SW480 (cell line): ENCODE measurements at regions not wholly inside any gene's neighbourhood (a gene's known extent, or its start where the extent isn't known, plus 50 kb on each side); places are given as distances from the start of the nearest gene placed in this dataset.
"Not testable (repeated sequence)": the region's sequence is repeated elsewhere in the genome, so short reads cannot be mapped to it uniquely, and the experiment has no call there.

Source experiments
- DNase-seq: peaks from one replicate; pipeline ENCODE4 v3.0.0-alpha.2; 2016; ENCODE audit warnings: low spot score

GRCh38 chr16:7820816-7821215 is 488.2 kb downstream of the RBFOX1 start:
- DNase-seq, result no peak

- no peak for DNase-seq
Observed at GRCh38 chr16:7805686-7806396, 473.2 kb downstream of the RBFOX1 start.

- no peak for DNase-seq
Observed at GRCh38 chr16:7804635-7805195, 472.1 kb downstream of the RBFOX1 start.

DNA sequence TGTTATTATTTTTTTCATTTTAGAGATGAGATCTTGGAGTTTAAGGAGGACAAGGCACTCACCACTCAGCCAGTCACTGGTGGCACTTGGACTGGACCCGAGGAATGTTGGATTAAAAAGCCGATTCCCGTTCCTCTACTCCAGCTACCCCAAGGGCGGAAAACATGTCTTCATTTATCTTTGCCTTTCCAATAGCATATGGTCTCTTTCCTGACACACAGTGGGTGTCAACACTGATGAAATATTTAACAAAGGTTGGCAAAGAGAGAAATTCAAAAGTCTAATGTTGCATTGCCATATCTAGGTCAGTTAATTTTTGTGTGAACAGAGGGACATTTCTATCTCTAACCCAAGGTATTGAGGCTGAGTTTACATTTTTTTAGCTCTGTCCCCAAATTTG is 459.7 kb downstream of the RBFOX1 start:
- DNase-seq, result no peak

- DNase-seq, result no peak
Observed at GRCh38 chr16:7791028-7791590, 458.5 kb downstream of the RBFOX1 start.

DNA sequence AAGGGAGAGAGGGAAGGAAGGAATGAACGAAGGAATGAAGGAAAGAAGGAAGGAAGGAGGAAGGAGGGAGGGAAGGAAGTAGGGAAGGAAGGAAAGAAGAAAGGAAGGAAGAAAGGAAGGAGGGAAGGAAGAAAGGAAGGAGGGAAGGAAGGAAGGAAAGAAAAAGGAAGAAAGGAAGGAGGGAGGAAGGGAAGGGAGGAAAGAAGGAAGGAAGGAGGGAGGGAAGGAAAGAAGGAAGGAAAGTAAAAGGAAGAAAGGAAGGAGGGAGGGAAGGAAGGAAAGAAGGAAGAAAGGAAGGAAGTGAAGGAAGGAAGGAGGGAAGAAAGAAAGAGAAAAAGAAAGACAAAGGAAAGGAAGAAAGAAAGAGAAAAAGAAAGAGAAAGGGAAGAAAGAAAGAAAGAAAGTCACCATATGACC is 442.4 kb downstream of the RBFOX1 start:
- DNase-seq, result no peak

DNA sequence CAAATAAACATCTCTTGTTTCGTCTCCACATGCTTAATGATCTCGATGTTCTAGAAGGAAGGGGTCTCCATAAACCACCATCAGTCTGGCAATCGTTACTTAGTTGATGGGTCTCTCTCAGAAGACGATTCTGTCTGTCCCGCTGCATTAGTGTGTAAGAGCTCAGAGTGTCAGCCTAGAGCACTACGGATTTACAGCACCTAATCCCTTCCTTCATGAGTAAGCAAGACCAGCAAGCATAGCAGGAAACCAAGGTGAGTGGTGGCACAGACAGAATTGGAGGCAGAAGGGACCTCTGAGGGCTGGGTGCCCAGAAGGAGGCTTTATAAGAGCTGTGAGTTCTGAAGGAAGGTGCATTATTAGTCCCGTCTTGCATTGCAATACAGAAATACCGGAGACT is 440.1 kb downstream of the RBFOX1 start:
- no peak for DNase-seq

DNA sequence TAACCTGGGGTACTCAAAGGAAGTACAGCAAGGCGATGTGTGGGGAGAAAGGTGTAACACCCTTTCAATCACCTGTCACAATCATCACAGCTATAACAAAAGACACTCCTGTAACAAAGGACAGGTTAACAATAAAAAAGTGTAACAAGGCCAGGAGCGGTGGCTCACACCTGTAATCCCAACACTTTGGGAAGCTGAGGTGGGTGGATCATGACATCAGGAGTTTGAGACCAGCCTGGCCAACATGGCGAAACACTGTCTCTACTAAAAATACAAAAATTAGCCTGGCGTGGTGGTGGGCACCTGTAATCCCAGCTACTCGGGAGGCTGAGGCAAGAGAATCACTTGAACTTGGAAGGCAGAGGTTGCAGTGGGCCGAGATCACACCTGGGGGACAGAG is 436.4 kb downstream of the RBFOX1 start:
- DNase-seq, result not testable (repeated sequence)

GRCh38 chr16:7765079-7765550 is 432.5 kb downstream of the RBFOX1 start:
- no peak for DNase-seq

- DNase-seq, result no peak
Observed at GRCh38 chr16:7763111-7763510, 430.5 kb downstream of the RBFOX1 start.
